ENCODE measurements at regions not wholly inside any gene's neighbourhood (a gene's known extent, or its start where the extent isn't known, plus 50 kb on each side); places are given as distances from the start of the nearest gene placed in this dataset.

DNA sequence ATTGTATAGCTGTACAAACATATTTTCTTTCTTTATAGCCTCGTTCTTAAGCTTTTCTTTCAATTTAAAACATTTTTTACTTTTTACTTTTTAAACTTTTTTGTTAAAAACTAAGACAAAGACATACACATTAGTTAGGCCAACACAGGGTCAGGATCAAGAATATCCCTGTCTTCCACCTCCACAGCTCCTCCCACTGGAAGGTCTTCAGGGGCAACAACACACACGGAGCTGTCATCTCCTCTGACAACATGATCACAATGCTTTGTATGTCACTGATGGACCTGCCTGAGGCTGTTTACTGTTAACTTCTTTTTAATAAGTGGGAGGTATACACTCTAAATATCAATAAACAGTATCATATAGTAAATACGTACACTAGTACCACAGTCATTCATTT is 191.3 kb downstream of the SYT10 start:
- TF ChIP-seq CTCF (IDR thresholded peaks at IDR 0.05 in 2 of 3, conservative IDR thresholded peaks at IDR 0.05 in 1 of 3; ENCODE audit: borderline replicate concordance in 1 of 3, insufficient read depth in 1 of 3, low read depth in 2 of 3, low read length in 2 of 3) (no peak), POLR2AphosphoS5 (IDR thresholded peaks at IDR 0.05; ENCODE audit: low read depth, low read length) (no peak), TCF7L2 (IDR thresholded peaks at IDR 0.05; ENCODE audit: borderline replicate concordance, extremely low read depth, insufficient read depth, insufficient read length) (no peak), EZH2 (IDR thresholded peaks at IDR 0.05) (no peak), POLR2A (IDR thresholded peaks at IDR 0.05; ENCODE audit: borderline replicate concordance, extremely low read depth, insufficient read depth, insufficient read length) (no peak), EZH2phosphoT487 (IDR thresholded peaks at IDR 0.05; ENCODE audit: borderline replicate concordance) (no peak), SIN3A (IDR thresholded peaks at IDR 0.05; ENCODE audit: low read depth) (no peak), JUND (IDR thresholded peaks at IDR 0.05) (no peak), SP1 (IDR thresholded peaks at IDR 0.05; ENCODE audit: low read depth) (no peak)
- TF ChIP-seq, protein P1, sequence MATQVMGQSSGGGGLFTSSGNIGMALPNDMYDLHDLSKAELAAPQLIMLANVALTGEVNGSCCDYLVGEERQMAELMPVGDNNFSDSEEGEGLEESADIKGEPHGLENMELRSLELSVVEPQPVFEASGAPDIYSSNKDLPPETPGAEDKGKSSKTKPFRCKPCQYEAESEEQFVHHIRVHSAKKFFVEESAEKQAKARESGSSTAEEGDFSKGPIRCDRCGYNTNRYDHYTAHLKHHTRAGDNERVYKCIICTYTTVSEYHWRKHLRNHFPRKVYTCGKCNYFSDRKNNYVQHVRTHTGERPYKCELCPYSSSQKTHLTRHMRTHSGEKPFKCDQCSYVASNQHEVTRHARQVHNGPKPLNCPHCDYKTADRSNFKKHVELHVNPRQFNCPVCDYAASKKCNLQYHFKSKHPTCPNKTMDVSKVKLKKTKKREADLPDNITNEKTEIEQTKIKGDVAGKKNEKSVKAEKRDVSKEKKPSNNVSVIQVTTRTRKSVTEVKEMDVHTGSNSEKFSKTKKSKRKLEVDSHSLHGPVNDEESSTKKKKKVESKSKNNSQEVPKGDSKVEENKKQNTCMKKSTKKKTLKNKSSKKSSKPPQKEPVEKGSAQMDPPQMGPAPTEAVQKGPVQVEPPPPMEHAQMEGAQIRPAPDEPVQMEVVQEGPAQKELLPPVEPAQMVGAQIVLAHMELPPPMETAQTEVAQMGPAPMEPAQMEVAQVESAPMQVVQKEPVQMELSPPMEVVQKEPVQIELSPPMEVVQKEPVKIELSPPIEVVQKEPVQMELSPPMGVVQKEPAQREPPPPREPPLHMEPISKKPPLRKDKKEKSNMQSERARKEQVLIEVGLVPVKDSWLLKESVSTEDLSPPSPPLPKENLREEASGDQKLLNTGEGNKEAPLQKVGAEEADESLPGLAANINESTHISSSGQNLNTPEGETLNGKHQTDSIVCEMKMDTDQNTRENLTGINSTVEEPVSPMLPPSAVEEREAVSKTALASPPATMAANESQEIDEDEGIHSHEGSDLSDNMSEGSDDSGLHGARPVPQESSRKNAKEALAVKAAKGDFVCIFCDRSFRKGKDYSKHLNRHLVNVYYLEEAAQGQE (IDR thresholded peaks at IDR 0.05; ENCODE audit: low read depth): no peak
